Smooth muscle cell of the brain vasculature (primary cell): ENCODE measurements at regions not wholly inside any gene's neighbourhood (a gene's known extent, or its start where the extent isn't known, plus 50 kb on each side); places are given as distances from the start of the nearest gene placed in this dataset.

Experiments
- DNase-seq: peaks from one replicate; pipeline ENCODE4 v3.0.0-alpha.2; 2012; ENCODE audit warnings: low read depth, low spot score

GRCh38 chr7:117929237-117929636 is 56.0 kb upstream of the CTTNBP2 start:
- no peak for DNase-seq

- DNase-seq: no peak
Observed at GRCh38 chr7:117931314-117931713, 58.1 kb upstream of the CTTNBP2 start.

GRCh38 chr7:117937049-117937752 is 64.0 kb upstream of the CTTNBP2 start:
- no peak for DNase-seq

GRCh38 chr7:117937753-117938483 is 64.7 kb upstream of the CTTNBP2 start:
- DNase-seq: no peak

- DNase-seq: no peak
Observed at GRCh38 chr7:117941138-117941810, 68.0 kb upstream of the CTTNBP2 start.

GRCh38 chr7:117942780-117943179 is 69.5 kb upstream of the CTTNBP2 start:
- no peak for DNase-seq

GRCh38 chr7:117944886-117945285 is 71.6 kb upstream of the CTTNBP2 start:
- no peak for DNase-seq

GRCh38 chr7:117946151-117946633 is 73.0 kb upstream of the CTTNBP2 start:
- peak; percentile 18 for DNase-seq

GRCh38 chr7:117949232-117949631 is 76.0 kb upstream of the CTTNBP2 start:
- no peak for DNase-seq

GRCh38 chr7:117950601-117951260 is 77.5 kb upstream of the CTTNBP2 start:
- no peak for DNase-seq

- no peak for DNase-seq
Observed at GRCh38 chr7:117951285-117951684, 78.0 kb upstream of the CTTNBP2 start.

GRCh38 chr7:117951691-117952280 is 78.5 kb upstream of the CTTNBP2 start:
- DNase-seq: no peak

- DNase-seq: no peak
Observed at GRCh38 chr7:117955046-117955445, 81.8 kb upstream of the CTTNBP2 start.

- no peak for DNase-seq
Observed at GRCh38 chr7:117960351-117960750, 87.1 kb upstream of the CTTNBP2 start.

GRCh38 chr7:117961235-117961634 is 88.0 kb upstream of the CTTNBP2 start:
- DNase-seq: no peak

GRCh38 chr7:117962366-117962994 is 89.2 kb upstream of the CTTNBP2 start:
- DNase-seq: no peak

- no peak for DNase-seq
Observed at GRCh38 chr7:117963264-117964197, 90.3 kb upstream of the CTTNBP2 start.

- DNase-seq: no peak
Observed at GRCh38 chr7:117970801-117971200, 97.6 kb upstream of the CTTNBP2 start.

- no peak for DNase-seq
Observed at GRCh38 chr7:117971556-117972244, 98.5 kb upstream of the CTTNBP2 start.
